GM23338 (cell line): ENCODE measurements at regions not wholly inside any gene's neighbourhood (a gene's known extent, or its start where the extent isn't known, plus 50 kb on each side); places are given as distances from the start of the nearest gene placed in this dataset.

Experiments
- EZH2 ChIP-seq: fragments of 200-600 bp; sonication (generic); IDR thresholded peaks from one replicate; pipeline ENCODE4 v1.8.0; 2017; ENCODE audit warnings: antibody characterized with exemption, mild to moderate bottlenecking, low read depth; ENCODE audit not compliant: unreplicated experiment
- REST ChIP-seq: IDR thresholded peaks from one replicate; pipeline ENCODE4 v1.6.1; 2018; ENCODE audit warnings: antibody characterized with exemption; ENCODE audit not compliant: unreplicated experiment
- TF ChIP-seq, protein P1 (sequence below), 2 experiments: fragments of 200-600 bp in 1 of 2; sonication (generic) in 1 of 2; conservative IDR thresholded peaks; 2 replicates each; pipeline versions ENCODE4 v1.5.1 to v1.6.1; 2016 to 2017; ENCODE audit warnings: antibody characterized with exemption in 2 of 2, low read depth in 2 of 2, mild to moderate bottlenecking in 2 of 2, moderate library complexity in 1 of 2

DNA sequence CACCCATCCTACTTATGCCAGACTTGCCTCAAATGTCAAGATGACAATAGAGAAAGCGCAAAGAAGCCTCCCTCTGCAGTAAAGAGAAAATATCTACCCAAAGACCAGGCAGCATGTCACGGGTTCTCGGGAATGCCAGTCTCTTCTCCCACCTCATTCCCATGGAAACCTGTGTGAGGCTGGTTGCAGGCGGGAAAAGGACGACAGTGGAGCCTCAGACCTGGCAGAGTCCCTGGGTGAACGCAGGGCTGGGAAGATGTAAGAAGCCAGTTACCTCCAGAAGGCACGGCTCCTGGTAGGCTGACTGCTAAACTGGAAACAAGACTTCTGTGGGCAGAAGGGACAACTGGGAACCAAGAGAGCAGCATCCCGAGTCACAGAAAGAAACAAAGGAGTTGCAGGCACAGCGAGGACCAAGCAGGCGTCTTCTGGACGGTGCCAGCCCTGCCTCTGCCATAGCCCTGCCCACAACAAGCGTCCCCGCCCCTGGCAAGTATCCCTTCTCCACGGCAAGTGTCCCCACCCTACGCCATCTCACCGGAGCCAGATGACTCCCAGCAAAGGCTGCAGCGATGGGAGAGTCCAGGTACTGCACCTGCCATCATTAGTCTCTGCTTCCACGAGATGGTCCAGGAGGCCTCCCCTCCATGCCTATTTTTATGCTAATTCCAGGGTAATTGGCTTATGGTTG is 440.8 kb upstream of the MYT1L start:
- no peak for TF ChIP-seq EZH2
- TF ChIP-seq, protein P1, sequence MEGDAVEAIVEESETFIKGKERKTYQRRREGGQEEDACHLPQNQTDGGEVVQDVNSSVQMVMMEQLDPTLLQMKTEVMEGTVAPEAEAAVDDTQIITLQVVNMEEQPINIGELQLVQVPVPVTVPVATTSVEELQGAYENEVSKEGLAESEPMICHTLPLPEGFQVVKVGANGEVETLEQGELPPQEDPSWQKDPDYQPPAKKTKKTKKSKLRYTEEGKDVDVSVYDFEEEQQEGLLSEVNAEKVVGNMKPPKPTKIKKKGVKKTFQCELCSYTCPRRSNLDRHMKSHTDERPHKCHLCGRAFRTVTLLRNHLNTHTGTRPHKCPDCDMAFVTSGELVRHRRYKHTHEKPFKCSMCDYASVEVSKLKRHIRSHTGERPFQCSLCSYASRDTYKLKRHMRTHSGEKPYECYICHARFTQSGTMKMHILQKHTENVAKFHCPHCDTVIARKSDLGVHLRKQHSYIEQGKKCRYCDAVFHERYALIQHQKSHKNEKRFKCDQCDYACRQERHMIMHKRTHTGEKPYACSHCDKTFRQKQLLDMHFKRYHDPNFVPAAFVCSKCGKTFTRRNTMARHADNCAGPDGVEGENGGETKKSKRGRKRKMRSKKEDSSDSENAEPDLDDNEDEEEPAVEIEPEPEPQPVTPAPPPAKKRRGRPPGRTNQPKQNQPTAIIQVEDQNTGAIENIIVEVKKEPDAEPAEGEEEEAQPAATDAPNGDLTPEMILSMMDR (conservative IDR thresholded peaks at IDR 0.05; ENCODE audit: low read depth in 2 of 2), result no peak
- no peak for TF ChIP-seq REST
